Islet precursor cell (in vitro differentiated cells): ENCODE measurements at regions not wholly inside any gene's neighbourhood (a gene's known extent, or its start where the extent isn't known, plus 50 kb on each side); places are given as distances from the start of the nearest gene placed in this dataset.
"Not testable (repeated sequence)": the region's sequence is repeated elsewhere in the genome, so short reads cannot be mapped to it uniquely, and the experiment has no call there.

Experiments used
- DNase-seq: peaks from one replicate; pipeline ENCODE4 v3.0.0-alpha.2; 2018

DNA sequence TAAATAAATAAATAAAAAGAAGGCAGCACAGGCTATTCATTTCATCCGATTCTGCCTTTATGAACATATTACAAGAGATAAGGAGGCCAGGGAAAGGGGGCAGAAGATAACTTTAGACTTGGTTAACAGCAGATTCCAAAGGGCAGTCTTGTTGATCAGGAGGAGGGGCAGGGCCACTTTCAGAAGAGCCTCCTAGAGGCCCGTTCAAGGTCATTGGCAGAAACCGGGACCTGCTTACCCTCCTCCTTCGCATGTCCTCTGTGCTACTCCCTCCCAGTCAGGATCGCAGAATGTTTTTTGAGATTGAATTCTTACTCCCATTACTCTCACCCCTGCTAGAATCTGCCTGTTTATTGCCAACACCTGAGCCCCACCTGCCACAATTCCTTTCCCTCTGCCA, 217.0 kb upstream of the IPO5 start:
- no peak for DNase-seq

DNA sequence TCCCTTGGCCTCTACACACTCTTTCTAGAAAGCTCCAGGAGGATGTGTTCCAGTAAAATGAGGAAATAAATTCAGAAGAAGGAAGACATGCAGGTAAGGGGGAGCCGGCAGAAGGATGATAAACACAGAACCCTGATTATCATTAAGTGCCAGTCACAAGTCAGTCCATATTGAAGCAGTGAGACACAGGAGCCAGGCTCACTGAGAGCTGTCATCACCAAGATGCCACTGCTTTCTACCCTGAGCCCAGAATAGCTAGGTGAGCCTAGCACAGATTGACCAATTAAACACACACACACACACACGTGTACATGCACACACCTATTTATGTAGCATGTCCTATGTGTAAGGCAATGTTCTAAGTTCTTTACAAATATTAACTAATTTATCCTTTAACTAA, 211.4 kb upstream of the IPO5 start:
- no peak for DNase-seq

DNA sequence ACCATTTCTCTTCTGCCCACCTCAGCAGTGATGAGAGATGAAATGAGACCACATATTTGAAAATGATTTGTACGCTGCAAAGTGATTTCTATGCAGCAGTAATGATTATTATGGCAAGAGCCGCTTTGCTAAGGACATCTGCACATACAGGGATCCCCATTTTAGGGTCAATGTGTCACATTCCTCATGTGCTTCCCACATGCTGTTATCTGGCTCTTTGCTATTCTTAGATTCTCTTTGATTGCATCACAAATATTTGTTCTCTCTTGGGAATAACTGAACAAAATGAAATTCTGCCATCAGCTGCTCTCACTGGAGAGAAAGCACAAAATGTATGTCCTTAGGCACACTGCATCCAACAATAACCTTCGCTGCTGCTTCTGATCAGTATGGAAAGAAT, 209.5 kb upstream of the IPO5 start:
- DNase-seq, result no peak

DNA sequence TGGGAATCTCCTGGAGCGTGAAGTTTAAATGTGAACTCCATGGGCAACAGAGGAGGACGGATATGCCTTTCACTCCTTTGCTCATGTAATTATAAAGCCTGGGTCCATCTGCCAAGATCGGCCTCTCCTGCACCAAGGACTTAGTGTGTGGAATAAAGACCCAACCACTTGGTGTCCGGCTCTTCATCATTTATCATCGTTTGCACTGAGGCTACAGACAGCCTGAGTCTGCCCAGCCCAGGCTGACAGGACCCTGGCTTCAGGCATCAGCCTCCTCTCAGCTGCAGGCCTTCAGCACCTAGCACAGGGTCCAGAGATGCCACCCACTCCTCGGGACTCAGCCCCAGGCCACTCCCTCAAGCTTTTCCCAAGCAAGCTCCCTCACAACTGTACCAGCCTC, 206.8 kb upstream of the IPO5 start:
- no peak for DNase-seq

DNA sequence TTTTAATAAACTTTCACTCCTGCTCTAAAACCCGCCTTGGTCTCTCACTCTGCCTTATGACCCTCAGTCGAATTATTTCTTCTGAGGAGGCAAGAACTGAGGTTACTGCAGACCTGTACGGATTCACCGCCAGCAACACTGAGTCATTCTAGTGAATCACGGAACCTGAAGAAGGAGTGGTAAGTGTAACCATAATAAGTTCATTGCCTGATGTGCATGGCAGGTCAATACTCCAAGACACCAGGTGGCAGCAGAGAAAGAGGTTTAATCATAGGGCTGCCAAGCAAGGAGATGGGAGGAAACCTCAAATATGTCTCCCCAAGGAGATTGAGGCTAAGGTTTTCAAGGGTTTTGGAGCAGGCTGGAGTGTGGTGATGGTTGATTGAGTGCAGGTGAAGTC, 204.3 kb upstream of the IPO5 start:
- no peak for DNase-seq

DNA sequence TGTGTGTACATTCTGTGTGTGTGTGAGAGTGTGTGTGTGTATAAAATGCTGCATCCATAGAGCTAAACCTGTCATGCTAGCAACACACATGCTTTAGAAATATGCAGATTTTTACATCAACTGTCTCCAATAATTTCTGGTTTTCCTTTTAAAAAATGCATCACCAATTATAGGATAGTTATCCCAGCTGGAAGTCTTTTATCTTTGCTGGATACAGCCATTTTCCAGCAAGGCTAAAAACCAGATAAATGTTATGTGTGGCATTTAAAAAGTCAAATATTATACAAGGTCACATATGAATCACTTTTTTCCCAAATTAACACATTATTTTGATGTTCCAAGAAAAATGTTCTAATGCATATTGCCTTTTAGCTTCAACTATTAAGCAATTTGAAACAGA, 202.0 kb upstream of the IPO5 start:
- DNase-seq, result no peak

DNA sequence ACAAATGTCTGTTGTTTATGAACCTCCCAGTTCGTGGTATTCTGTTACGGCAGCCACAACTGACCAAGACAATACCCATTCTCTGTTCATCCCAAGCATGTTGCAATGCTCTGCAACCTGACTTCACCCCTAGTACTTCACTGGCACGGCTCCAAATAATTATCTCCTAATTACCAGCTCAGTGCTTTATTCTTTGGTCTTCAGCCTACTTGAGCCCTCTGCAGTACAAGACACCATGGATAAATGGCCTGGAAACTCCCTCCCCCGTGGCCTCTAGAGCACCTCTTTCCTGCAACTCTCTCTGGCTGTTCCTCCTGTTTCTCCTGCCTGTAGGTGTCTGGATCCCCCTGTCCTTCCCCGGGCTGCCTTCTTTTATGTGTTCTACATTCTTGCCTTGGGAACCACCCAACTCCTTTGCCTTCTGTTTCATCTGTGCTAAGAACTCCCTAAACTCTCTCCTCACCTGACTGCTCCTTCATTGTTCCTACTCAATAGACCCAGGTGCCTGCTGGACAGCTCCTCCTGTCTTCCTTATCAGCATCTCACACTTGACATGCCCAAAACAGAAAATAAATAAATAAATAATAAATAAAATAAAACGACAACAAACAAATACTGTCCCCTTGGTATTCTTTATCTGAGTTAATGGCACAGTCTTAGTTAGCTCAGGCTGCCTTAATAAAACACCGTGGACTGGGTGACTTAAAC, 200.4 kb upstream of the IPO5 start:
- DNase-seq, result no peak

DNA sequence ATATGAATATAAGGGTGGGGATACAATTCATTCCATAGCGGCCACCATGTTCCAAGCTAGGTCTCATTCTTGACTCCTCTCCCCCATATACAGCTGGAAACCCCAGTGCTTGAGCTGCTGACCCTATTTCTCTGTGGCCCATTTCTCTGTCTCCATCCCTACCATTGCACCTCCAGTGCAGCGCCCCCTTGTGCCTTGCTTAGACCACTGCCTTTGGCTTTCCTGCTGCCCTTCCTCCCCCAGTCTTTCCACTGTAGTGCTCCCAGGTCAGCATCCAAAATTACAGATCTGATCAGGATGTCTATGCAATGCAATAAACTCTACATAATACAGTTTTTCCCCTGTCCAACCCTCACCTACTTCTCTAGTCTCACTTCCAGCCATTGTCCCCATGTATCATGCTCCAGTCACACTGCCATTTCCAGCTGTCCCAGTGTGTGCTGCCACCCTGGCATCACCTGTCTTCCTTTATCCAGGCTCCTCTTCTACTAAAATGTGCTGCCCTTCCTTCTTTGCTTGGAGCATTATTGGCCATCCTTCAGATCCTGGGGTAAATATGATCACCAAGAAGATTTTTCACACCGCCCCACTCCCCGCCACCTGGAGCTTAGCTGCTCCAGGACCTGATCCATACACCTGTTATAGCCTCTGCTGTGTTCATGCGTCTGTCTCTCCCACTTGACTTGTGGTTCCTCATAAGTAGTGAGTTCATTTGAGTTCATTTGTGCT, 199.4 kb upstream of the IPO5 start:
- no peak for DNase-seq

DNA sequence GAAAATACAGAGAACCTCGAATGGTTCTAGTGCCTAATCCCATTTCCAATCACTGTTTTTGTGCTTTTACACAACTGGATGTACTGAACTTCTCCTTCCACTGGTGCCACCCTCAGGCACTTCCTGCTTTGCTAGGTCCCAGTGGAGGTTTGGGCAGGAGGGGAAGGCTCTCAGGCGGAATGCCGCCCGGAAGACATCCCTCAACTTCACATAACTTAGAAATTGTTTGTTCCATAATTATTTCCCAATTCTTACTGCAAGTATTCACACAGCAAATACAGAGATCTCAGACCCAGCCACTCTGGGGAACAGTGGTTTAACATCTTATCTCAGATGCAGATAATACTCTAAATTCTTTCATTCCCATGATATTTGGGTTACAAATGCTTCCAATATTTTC, 195.7 kb upstream of the IPO5 start:
- DNase-seq, result no peak

DNA sequence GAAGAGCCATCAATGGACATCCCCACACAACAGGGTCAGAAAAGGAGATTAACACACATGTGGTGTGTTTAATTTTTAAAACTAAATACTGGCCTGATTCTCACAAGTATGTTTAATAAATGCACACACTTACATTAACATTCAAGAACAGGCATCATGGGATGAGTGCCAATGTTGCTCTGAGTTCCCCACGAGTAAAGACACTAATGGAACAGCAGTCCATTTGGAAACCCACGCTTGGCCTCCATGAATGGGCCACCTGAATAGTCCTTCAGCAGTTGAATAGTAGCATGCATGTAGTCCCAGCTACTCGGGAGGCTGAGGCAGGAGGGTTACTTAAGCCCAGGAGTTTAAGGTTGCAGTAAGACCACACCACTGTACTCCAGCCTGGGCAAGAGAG, 195.2 kb upstream of the IPO5 start:
- no peak for DNase-seq

DNA sequence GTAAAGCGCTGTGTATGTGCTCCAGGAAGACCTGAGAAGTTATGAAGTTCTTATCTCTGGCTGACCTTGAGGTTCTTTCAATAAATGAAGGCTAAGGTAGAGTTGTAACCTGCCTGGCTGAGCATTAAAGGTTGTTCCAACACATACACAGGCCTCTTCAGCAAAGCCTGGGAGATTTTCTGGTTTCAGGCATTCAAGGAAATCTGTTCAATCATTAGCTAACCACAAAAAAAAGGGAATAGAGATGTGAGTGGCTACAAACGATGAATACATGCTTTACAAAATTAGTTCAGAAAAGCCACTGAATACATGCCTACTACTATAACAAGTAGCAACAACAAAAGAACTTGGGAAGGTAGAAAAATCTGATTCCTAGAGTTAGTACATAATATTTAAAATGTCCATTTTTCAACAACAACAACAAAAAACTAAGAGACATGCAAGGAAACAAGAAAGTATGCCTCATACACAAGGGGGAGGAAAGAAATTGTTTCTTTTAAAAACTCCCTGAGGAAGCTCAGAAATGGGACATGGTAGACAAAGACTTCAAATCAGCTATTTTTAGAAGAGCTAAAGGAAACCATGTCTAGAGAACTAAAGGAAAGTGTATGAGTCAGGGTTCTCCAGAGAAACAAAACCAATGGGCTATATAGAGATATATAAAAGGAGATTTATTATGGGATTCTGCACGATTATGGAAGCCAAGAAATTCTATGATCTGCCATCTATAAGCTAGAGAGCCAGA, 191.5 kb upstream of the IPO5 start:
- no peak for DNase-seq

DNA sequence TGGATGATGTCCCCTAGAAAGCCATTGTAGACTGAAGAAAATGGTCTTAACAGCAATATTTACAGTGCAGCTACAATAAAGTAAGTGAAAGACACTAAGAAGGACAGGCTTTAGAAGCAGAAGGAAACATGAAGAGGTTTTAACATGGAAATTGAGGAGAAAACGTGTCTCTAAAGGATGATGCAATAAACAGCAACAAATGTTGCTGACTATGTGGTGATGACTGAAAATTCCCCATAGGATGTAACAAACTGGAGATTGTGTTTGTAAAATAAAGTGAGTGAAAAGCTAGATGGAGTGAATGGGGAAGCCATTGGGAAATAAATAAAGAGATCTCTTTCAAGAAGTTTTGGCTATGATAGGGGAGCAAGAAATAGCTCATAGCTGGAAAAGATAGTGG, 186.7 kb upstream of the IPO5 start:
- no peak for DNase-seq

DNA sequence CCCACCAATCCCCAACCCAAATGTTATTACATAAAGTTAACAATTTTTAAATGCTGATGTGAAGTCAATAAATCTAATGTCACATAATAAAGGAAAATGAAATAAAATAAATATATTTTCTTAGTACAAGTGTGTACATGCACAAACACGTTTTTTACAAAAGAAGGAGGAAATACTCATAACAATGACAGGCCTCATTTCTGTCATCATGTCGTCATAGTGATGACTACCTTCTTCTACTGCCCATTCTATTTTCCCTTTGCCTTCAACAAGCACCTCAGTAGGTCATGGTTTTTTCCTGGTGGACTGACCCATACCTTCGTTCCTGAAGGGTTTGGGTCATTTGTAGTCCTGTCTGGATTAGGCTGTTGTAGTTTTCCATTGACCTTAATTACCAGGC, 185.3 kb upstream of the IPO5 start:
- no peak for DNase-seq

DNA sequence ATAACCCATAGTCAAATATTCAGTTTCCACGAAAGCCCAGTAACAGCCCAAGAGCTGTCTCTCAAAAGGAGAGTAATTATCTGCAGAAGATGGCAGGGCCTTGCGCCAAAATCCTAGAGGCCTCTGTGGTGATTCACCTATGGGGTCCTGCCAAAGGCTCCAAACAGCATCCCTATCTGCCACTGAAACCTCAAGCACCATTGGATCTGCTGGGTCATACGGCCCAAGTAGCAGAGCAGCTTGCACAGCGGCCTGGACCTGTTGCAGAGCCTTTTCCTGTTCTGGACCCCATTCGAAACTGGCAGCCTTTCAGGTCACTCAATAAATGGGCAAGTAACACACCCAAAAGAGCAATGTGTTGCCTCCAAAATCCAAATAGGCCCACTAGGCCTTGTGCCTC, 183.2 kb upstream of the IPO5 start:
- not testable (repeated sequence) for DNase-seq

DNA sequence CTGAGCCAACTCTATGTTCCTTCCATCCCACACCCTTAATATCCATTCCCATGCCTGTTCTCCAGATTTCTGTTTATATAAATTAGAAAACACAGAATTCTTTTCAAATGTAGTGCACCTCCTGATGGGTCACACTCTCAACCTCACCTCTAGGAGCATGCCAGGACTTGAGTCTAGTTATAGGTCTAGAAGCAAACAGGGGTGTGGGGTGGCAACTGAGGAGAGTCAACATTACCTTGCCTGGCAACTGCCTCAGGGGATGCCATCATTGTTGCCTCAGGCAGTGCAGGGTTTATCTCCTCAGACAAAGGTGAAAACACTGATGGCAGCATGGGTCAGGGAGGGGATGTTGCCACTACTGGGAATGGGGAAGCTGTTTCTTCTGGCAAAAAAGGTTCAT, 181.0 kb upstream of the IPO5 start:
- DNase-seq, result not testable (repeated sequence)

DNA sequence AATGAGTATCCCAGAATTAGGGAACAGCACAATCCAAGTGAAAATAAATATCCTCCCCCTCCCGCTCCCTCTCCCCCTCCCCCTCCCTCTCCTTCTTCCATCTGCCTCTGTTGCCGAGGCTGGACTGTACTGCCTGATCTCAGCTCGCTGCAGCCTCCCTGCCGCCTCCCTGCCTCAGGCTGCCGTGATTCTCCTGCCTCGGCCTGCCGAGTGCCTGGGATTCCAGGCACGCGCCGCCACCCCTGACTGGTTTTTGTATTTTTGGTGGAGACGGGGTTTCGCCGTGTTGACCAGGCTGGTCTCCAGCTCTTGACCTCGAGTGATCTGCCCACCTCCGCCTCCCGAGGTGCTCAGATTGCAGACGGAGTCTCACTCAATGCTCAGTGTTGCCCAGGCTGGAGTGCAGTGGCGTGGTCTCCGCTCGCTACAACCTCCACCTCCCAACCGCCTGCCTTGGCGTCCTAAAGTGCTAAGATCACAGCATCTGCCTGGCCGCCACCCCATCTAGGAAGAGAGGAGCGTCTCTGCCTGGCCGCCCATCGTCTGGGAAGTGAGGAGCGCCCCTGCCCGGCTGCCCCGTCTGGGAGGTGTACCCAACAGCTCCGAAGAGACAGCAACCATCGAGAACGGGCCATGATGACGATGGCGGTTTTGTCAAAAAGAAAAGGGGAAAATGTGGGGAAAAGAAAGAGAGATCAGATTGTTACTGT, 178.9 kb upstream of the IPO5 start:
- DNase-seq, result not testable (repeated sequence)

DNA sequence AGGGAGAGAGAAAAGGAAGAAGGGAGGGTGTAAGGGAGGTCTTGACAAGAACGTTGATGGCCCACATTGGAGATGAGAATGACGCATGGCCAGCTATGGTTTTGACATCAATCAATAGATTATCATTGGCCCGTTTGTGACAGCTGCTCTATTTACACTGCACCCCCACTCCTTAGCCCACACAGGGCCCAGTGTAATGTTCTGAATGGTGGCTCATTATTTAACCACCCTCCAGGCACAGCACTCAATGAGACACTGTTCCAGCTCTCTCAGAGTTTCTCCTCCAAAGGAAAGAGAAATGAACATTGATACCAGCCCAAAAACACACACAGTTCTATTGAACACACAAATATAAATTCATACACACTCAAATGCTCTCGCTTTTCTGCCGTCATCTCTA, 173.0 kb upstream of the IPO5 start:
- DNase-seq, result no peak

DNA sequence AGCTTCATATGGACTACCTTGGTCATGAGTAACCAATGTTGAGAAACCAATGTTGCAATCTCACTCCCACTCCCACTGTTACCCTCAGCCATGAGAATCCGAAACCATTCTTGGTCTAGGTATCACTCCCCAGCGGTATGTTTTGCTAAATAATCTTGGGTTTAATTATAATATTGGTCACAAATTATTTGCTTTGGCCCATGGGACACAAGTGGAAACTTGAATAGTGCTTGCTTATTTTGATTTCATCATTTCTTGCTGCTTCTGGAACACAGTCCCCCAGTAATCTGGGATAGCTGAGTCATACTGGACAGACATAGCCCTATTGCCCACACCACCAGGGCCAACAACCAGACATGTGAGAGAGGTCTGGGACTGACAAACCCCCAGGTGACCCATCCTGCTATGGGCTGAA, 171.6 kb upstream of the IPO5 start:
- DNase-seq, result no peak

DNA sequence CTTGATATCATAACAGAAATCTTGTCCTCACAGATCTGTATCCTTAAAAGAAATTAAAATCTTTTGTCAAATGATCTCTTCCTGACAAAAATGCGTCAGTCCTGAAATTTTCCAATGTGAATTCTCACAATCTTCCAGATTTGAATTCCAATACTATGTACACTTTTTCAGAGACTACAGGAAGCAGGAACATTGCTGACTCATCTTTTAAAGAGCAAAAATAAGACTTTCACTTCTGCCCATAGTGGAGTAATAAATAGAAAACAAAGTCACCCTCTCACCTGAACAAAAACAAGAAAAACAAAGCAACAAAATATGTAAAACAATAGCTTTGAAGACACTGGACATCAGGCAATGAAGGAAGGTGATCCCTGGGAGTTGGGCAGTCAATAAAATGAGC, 167.0 kb upstream of the IPO5 start:
- DNase-seq, result no peak

DNA sequence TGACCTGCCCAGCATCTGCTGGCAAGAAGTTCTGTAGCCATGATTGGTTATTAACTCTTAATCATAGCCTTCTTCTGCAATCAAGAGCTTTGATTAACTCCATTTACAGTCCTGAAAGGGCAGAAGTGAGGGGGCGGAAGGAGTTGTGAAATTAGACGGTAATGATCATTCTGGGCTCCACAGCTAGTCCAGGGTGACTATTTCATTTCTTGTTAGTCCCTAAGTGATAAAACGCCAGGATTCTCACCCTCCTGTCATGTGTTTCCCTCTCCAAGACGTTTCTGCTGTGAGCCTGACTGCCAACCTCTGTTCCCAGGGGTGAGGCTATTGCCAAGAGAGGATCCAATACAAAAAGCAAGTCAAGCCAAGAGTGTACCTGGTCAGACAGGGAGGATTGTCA, 155.9 kb upstream of the IPO5 start:
- no peak for DNase-seq

DNA sequence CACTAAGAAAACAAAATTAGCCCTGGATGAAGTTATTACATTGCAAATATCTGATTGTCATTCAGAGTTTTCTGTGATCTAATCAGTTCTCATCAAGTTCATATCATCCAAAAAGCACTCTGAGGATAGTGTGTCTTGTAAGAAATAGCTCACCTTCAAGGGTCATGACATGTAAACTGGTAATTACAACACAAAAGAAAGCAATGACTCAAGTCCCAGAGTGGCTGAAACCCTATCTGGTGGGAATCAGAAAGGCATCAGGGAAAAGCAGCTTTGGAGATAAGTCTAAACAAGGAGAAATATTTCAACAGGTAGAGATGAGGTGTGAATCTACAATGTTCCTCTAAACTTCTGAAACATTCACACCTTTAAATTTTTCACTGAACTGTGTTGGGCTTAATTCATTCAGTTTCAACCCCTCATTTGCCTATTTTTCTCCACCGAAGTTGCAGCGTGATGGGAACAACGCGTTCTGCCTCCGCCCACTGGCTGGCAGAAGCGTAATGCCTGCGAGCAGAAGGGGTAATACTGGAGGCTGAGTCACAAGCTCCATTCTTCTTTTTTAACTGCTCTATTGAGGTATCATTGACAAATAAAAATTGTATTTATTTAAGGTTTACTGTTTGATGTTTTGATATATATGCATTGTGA, 155.2 kb upstream of the IPO5 start:
- no peak for DNase-seq

DNA sequence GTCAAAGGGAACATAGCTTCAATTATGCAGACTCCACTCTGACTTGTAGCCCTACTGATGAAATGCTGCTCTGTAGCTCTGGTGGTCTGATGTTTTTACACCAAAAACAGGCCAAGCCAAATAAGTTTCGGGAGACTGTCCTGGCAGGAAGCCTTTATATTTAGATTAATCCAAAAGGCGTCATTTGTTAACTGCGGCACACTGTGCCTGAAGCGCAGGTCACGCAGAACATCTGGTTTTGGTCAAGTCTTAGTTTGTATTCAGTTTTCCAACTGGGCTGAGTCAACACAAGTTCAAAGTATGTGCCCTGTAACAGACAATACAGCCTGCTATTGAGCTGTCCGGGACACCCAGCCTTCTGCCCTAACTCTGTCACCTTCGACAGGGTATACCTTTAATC, 154.6 kb upstream of the IPO5 start:
- DNase-seq, result no peak

DNA sequence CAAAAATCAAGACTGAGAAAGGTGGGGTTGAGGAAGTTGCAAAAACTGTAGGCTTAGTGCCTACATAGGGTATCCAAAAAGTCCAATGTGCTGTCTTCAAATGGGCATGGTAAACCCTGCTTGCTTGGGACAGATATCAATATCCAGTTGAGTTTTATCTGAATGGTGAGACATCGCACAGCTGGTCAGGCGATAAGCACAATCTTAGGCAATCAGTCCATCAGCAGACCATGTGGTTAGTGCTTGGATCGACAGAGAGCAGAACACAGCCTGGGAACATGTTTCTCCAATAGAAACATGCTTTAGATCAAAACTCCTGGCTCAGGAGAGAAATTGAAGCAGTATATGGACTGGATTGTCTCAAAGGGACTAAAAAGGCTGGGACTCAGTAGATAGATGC, 151.3 kb upstream of the IPO5 start:
- DNase-seq, result no peak
